ENCODE measurements at regions not wholly inside any gene's neighbourhood (a gene's known extent, or its start where the extent isn't known, plus 50 kb on each side); places are given as distances from the start of the nearest gene placed in this dataset.

DNA sequence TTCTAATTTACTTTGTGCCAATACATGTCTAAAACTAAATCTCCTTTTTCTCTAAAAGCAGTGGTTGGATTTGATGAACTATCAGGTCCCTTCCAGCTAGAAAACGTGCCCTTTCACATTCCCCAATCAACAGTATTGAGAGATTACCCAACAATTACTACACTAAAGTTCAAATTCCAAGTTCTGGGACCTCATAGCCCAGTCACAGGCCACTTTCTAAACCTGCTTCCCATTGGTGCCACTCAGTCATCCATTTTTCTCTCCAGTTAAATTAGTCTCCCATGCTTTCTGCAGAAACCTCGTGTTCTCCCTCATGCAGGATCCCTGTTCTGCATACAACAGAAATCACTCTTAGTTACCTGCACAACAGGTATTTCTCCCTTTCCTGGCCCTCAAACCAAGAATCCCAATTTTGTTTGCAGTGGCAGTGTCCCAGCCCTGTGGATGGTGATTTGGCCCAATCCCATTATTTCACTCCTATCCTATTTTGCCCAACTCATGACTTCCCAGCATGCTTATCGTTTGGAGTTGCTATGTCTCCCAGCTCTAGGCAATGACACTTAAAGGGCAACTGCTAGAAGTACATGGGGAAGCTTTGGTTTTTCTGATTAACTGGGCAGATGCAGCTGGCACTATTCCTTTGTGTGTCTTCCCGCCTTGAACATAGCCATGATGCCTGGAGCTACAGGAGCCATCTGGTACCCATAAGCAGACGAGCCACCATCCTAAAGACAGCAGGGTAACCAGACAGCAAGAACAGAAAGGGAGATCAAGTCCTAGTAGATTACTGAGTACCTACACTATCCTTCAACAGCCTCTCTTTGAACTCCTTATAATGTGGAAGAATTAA, 224.2 kb downstream of the MINAR1 start:
- TF ChIP-seq, protein P1, sequence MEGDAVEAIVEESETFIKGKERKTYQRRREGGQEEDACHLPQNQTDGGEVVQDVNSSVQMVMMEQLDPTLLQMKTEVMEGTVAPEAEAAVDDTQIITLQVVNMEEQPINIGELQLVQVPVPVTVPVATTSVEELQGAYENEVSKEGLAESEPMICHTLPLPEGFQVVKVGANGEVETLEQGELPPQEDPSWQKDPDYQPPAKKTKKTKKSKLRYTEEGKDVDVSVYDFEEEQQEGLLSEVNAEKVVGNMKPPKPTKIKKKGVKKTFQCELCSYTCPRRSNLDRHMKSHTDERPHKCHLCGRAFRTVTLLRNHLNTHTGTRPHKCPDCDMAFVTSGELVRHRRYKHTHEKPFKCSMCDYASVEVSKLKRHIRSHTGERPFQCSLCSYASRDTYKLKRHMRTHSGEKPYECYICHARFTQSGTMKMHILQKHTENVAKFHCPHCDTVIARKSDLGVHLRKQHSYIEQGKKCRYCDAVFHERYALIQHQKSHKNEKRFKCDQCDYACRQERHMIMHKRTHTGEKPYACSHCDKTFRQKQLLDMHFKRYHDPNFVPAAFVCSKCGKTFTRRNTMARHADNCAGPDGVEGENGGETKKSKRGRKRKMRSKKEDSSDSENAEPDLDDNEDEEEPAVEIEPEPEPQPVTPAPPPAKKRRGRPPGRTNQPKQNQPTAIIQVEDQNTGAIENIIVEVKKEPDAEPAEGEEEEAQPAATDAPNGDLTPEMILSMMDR (IDR thresholded peaks at IDR 0.05; ENCODE audit: unreplicated experiment): no peak
- no peak for DNase-seq (ENCODE audit: low spot score, unreplicated experiment)
- Mint-ChIP-seq H3K27me3 (peaks cover 2% of the 10 kb centered on the region), H3K27ac (no peak overlapping the region), H3K4me3 (ENCODE audit: low read depth) (no peak overlapping the region), H3K36me3 (ENCODE audit: insufficient read depth) (no peaks in the 10 kb centered on the region), H3K9me3 (ENCODE audit: low read depth) (no peaks in the 10 kb centered on the region), H3K4me1 (ENCODE audit: low read depth) (no peaks in the 10 kb centered on the region)

DNA sequence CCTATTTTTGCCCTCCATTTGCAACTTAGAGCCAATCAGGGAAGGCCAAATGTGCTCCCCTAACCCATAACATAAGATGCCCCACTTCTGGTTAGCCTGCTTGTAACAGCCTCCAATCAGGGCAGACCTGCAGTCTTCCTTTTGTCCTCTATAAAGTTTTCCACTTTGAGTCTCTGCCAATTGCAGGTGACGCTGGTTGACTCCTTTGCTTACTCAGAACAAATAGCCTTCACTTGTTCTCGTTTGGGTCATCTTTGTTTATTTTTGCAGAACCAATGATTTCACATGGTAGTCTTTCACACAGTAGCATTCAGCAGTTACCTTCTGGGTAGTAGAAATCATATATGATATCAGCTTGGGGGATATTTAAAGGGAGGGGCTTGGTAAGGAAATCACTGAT, 225.6 kb downstream of the MINAR1 start:
- Mint-ChIP-seq H3K4me3 (ENCODE audit: low read depth) (no peak overlapping the region), H3K4me1 (ENCODE audit: low read depth) (no peaks in the 10 kb centered on the region), H3K36me3 (ENCODE audit: insufficient read depth) (no peaks in the 10 kb centered on the region), H3K27me3 (peaks cover 9% of the 10 kb centered on the region), H3K27ac (no peak overlapping the region), H3K9me3 (ENCODE audit: low read depth) (no peaks in the 10 kb centered on the region)
- no peak for DNase-seq (ENCODE audit: low spot score, unreplicated experiment)
- TF ChIP-seq, protein P1 (IDR thresholded peaks at IDR 0.05; ENCODE audit: unreplicated experiment): no peak

DNA sequence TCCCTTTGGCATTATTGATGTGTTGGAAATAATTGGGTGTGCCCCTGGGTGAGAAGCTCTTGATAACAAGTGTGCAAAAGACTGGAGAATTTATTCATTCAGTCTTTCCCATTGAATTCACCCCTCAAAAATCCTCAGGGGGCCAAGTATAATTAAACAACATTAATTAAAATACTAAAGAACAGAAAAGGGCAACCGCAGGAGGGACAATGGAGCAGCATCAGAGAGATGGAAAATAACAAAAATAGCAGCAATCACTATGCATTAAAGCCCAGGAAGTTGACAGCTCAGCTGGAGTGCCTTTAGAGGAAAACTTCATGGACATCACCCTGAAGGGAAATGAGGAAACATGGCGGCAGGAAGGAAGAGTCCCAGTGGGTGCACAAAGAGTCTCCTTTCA, 227.6 kb downstream of the MINAR1 start:
- Mint-ChIP-seq H3K27ac (no peak overlapping the region), H3K27me3 (peaks cover 10% of the 10 kb centered on the region), H3K4me1 (ENCODE audit: low read depth) (no peaks in the 10 kb centered on the region), H3K36me3 (ENCODE audit: insufficient read depth) (no peaks in the 10 kb centered on the region), H3K4me3 (ENCODE audit: low read depth) (no peak overlapping the region), H3K9me3 (ENCODE audit: low read depth) (no peaks in the 10 kb centered on the region)
- TF ChIP-seq, protein P1 (IDR thresholded peaks at IDR 0.05; ENCODE audit: unreplicated experiment): no peak
- no peak for DNase-seq (ENCODE audit: low spot score, unreplicated experiment)

DNA sequence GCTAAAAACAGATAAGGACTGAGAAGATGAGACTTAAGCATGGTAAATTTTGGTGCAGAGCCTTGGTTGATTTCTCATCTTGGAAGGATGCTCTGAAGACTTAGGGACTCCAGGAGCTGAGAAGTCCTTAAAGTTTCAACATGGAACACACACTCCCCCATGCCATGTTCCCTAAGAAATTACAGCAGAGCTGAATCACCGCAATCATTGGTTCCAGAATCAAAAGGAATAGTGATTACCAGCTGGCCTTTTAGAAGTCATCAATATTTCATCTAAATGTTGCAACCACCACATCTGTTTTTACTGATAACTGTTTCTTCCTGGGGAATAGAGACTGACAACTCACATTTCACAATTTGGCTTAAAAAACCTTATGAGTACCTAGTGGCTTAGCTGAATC, 229.3 kb downstream of the MINAR1 start:
- H3K27me3 Mint-ChIP-seq: peaks cover 10% of the 10 kb centered on the region
- no peaks in the 10 kb centered on the region for H3K36me3 Mint-ChIP-seq (ENCODE audit: insufficient read depth)
- no peaks in the 10 kb centered on the region for H3K9me3 Mint-ChIP-seq (ENCODE audit: low read depth)
- H3K27ac Mint-ChIP-seq: no peak overlapping the region
- TF ChIP-seq, protein P1 (IDR thresholded peaks at IDR 0.05; ENCODE audit: unreplicated experiment): no peak
- DNase-seq (ENCODE audit: low spot score, unreplicated experiment): no peak
- no peak overlapping the region for H3K4me3 Mint-ChIP-seq (ENCODE audit: low read depth)
- no peaks in the 10 kb centered on the region for H3K4me1 Mint-ChIP-seq (ENCODE audit: low read depth)

DNA sequence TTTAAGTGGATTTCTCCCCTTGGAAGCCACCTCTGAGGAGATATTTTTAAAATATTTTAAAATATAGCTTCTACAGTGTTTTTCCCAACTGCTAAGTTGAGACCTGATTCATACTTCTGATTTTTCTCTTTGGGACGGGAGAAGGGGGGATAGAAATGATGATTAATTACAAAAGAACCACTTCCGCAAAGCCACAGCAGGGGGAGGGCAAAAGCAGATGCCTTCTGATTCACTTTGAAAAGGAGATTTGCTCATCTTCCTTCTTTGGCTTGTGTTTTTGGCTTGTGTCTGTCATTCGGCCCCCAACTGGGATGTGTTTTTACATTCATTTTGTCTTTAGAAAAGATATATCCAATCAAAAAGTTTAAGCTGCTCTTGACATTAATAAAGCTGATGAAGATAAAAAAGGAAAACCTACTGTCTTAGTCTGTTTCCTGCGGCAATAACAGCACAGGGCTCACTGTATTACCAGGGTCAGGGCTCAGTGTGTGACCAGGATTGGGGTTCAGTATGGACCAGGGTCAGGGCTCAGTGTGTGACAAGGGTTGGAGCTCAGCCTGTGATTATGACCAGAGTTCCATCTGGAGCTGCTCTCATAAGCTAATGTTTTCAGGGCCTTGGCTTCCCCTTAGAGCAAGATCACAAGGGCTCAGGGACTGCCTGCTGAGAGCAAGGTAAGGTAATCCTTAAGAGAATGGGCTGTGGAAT, 223.2 kb downstream of the MTHFS start:
- no peaks in the 10 kb centered on the region for H3K36me3 Mint-ChIP-seq (ENCODE audit: insufficient read depth)
- H3K4me3 Mint-ChIP-seq (ENCODE audit: low read depth): no peak overlapping the region
- no peaks in the 10 kb centered on the region for H3K9me3 Mint-ChIP-seq (ENCODE audit: low read depth)
- H3K27me3 Mint-ChIP-seq: peaks cover 8% of the 10 kb centered on the region
- H3K4me1 Mint-ChIP-seq (ENCODE audit: low read depth): no peaks in the 10 kb centered on the region
- H3K27ac Mint-ChIP-seq: no peak overlapping the region
- no peak for DNase-seq (ENCODE audit: low spot score, unreplicated experiment)
- TF ChIP-seq, protein P1 (IDR thresholded peaks at IDR 0.05; ENCODE audit: unreplicated experiment): no peak

Data from progenitor cell of endocrine pancreas (in vitro differentiated cells).